Subcutaneous abdominal adipose tissue (tissue), 5 donors: ENCODE measurements at regions not wholly inside any gene's neighbourhood (a gene's known extent, or its start where the extent isn't known, plus 50 kb on each side); places are given as distances from the start of the nearest gene placed in this dataset.

ENCODE experiments used
- H3K27ac ChIP-seq: one replicate; pipeline ENCODE4 v1.7.0; 2013; ENCODE audit warnings: low read depth, mild to moderate bottlenecking, inconsistent platforms, low read length, moderate library complexity
- H3K27me3 ChIP-seq, 5 donors: one replicate each; pipeline ENCODE4 v1.7.0; 2013; ENCODE audit warnings: low read length in 5 of 5, inconsistent platforms in 1 of 5; ENCODE audit not compliant: control insufficient read depth in 5 of 5, insufficient read depth in 4 of 5
- H3K36me3 ChIP-seq, 5 donors: one replicate each; pipeline ENCODE4 v1.7.0; 2013; ENCODE audit warnings: low read length in 5 of 5; ENCODE audit not compliant: control insufficient read depth in 5 of 5, insufficient read depth in 5 of 5
- H3K4me1 ChIP-seq, 5 donors: one replicate each; pipeline ENCODE4 v1.7.0; 2013; ENCODE audit warnings: low read length in 5 of 5, mild to moderate bottlenecking in 3 of 5, moderate library complexity in 1 of 5; ENCODE audit not compliant: control insufficient read depth in 5 of 5, insufficient read depth in 5 of 5
- H3K4me3 ChIP-seq, 5 donors: one replicate each; pipeline ENCODE4 v1.7.0; 2013; ENCODE audit warnings: low read length in 5 of 5, low read depth in 1 of 5
- H3K9ac ChIP-seq, 5 donors: one replicate each; pipeline ENCODE4 v1.7.0; 2013; ENCODE audit warnings: low read length in 5 of 5, mild to moderate bottlenecking in 4 of 5, moderate library complexity in 3 of 5
- H3K9me3 ChIP-seq, 5 donors: one replicate each; pipeline ENCODE4 v1.7.0; 2013; ENCODE audit warnings: low read length in 5 of 5; ENCODE audit not compliant: control insufficient read depth in 5 of 5
- donor health status: healthy.
- donor health status: healthy.
- donor health status: healthy.
- donor health status: healthy.
- donor health status: healthy.

DNA sequence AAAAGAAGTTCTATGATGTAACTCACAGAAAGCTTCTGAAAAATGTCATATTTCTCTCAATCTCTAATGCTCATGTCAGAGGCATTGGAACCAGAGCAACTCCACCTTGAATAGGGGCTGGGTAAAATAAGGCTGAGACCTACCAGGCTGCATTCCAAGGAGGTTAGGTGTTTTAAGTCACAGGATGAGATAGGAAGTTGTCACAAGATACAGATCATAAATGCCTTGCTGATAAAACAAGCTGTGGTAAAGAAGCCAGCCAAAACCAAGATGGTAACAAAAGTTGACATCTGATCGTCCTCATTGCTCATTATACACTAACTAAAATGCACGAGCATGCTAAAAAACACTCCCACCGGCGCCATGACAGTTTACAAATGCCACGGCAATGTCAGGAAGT lies 411.1 kb upstream of the GRIA1 start:
- Histone ChIP-seq H3K9ac (no peak overlapping the region), H3K9me3 (no peaks in the 10 kb centered on the region), H3K4me3 (no peak overlapping the region), H3K27ac (no peak overlapping the region), H3K27me3 (no peaks in the 10 kb centered on the region), H3K4me1 (no peaks in the 10 kb centered on the region), H3K36me3 (no peaks in the 10 kb centered on the region)

DNA sequence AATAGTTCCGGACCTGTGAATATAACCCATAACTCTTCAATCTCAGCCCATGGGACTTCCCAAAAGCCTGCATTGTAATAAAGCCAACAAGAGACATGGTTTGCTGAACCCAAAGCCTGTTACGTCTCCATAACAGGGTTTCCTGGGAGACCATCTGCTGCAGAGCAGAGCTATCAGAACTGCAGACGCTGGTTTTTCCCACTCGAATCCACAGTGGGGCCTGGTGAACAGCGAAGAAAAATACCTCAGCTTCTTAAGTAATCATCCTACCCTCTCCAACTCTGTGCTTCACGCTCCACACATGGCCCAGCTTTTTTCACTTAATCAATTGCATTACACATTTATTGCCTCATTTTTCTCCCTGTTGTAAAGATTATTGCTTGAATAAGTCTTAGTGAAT lies 409.5 kb upstream of the GRIA1 start:
- H3K4me1 ChIP-seq, result no peaks in the 10 kb centered on the region
- no peak overlapping the region for H3K9ac ChIP-seq
- no peaks in the 10 kb centered on the region for H3K36me3 ChIP-seq
- no peaks in the 10 kb centered on the region for H3K9me3 ChIP-seq
- no peaks in the 10 kb centered on the region for H3K27me3 ChIP-seq
- no peak overlapping the region for H3K27ac ChIP-seq
- H3K4me3 ChIP-seq, result no peak overlapping the region

DNA sequence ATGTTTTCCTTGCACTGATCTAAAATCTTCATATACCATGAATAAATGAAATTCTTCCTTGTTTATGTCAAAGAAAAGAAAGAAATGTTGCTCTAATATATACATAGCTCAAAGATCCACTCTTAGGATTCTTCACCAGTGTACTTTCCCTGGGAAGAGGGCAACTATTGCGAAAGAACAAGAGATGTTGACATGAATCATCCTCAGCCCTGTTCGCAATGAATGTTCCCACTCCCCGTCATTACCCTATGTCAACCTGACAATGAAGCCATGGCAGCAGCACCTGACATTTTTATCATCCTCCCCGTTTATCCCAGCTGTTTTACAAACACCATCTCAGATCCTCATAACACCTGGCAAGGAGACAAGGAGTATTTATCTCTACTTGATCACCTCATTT lies 409.1 kb upstream of the GRIA1 start:
- no peak overlapping the region for H3K27ac ChIP-seq
- H3K9ac ChIP-seq, result no peak overlapping the region
- H3K36me3 ChIP-seq, result no peaks in the 10 kb centered on the region
- H3K4me3 ChIP-seq, result no peak overlapping the region
- H3K27me3 ChIP-seq, result no peaks in the 10 kb centered on the region
- no peaks in the 10 kb centered on the region for H3K9me3 ChIP-seq
- H3K4me1 ChIP-seq, result no peaks in the 10 kb centered on the region

DNA sequence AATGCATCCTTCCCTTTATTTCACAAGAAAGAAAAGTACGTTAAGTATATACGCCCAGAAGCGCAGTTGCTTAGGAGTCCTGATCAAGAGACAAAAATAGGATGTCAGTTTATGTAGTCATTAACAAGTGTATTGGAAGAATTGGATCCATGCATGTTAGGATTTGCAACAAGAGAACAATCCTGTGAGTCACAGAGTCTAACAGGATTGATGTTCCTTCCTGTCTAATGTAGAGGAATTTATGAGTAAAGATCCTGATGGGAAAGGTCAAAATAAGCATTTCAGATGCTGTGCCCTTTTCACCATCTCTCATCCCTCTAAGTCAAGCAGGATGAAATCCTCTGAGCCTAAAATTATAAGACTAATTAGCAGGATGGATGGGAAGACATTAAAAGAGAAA lies 406.0 kb upstream of the GRIA1 start:
- Histone ChIP-seq H3K9ac (no peak overlapping the region), H3K36me3 (no peaks in the 10 kb centered on the region), H3K27me3 (no peaks in the 10 kb centered on the region), H3K4me1 (peaks cover 0 to 10% (median 4%) of the 10 kb centered on the region in 5 donors), H3K27ac (no peak overlapping the region), H3K9me3 (no peaks in the 10 kb centered on the region), H3K4me3 (no peak overlapping the region)

DNA sequence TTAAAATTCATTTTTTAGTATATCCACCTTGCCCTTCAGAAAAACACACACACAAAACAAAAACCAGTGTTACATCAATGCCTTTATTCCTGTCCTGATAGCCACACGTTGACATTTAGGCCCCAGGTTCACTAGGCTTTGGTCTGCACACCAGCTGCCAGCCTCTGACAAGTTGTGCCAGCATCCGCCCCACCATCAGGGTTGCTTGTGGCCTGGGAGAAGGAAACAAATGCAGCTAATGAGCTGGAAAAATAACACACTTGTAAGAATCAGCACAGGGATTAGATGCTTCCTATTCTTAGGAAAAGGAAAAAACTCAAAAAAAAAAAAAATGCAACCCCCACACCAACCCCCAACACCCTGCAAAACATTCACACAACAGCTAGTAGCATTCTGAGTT lies 404.0 kb upstream of the GRIA1 start:
- Histone ChIP-seq H3K9ac (no peak overlapping the region), H3K36me3 (no peaks in the 10 kb centered on the region), H3K4me1 (peaks cover 0 to 10% (median 4%) of the 10 kb centered on the region in 5 donors), H3K4me3 (no peak overlapping the region), H3K27me3 (no peaks in the 10 kb centered on the region), H3K9me3 (no peaks in the 10 kb centered on the region), H3K27ac (no peak overlapping the region)

DNA sequence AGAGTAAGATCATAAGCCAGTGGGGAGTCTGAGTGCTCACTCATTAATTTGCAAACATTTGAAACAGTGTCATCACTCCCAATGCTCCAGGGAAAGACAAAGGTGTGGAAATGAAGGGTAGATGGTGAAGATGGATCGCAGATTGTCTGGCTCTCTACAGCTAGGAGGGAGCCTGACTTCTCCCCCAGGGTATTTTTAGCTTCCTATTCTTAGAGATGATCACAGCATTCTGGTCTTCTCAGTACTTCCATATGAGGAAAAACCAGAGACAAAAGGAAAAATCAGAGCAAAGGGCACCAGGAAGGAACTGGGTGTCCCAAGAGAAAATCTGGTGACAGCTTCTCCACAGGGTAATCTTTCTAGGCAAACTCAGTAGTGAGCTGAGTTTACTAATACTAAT lies 401.9 kb upstream of the GRIA1 start:
- Histone ChIP-seq H3K9me3 (no peaks in the 10 kb centered on the region), H3K36me3 (no peaks in the 10 kb centered on the region)

DNA sequence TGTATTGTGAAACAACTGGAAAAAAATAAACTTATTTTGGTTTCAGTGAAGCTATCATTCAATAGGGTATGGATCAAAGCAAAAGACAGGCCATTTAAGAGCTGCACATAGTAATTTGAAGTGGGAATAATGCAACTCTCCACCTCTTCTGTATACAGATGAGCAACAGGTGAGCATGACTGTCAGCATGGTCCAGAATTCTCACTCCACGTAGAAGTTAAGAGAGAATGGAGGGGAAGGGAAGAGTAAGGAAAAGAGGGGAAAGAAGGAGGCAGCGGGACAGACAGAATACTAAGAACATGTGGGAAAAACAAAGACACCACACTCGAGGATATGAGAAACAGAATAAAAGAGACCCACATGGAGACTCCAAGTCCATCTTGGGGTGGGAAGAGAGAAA lies 396.1 kb upstream of the GRIA1 start:
- Histone ChIP-seq H3K4me3 (no peak overlapping the region), H3K4me1 (peaks cover 0 to under 1% (median 0%) of the 10 kb centered on the region in 5 donors), H3K36me3 (no peaks in the 10 kb centered on the region), H3K27me3 (no peaks in the 10 kb centered on the region), H3K9me3 (no peaks in the 10 kb centered on the region), H3K9ac (no peak overlapping the region), H3K27ac (no peak overlapping the region)

More for the DNA sequence above, 401.9 kb upstream of the GRIA1 start:
- no peaks in the 10 kb centered on the region for H3K27me3 ChIP-seq
- no peak overlapping the region for H3K9ac ChIP-seq
- no peak overlapping the region for H3K4me3 ChIP-seq
- H3K27ac ChIP-seq, result no peak overlapping the region
- H3K4me1 ChIP-seq, result peaks cover 0 to 10% (median 4%) of the 10 kb centered on the region in 5 donors

DNA sequence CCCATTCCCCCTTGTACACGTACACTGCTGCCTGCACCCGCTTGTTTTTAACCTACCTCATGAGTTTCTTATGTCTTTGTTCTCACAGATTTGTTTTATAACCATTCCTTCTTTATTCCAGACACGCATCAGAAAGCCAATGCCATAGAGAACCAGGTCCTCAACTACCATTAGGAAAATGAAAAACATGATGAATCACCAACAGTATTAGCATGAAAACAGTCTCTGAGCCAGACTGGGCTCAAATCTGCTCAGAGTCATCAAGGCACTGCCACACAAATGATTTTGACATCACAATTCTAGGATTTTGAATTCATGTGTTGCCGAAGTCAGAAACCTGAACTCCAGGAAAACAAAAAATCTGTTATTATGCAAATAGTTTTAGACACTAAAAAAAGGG lies 394.1 kb upstream of the GRIA1 start:
- Histone ChIP-seq H3K9ac (no peak overlapping the region), H3K4me1 (no peaks in the 10 kb centered on the region), H3K4me3 (no peak overlapping the region), H3K27me3 (no peaks in the 10 kb centered on the region), H3K27ac (no peak overlapping the region), H3K36me3 (no peaks in the 10 kb centered on the region), H3K9me3 (no peaks in the 10 kb centered on the region)

DNA sequence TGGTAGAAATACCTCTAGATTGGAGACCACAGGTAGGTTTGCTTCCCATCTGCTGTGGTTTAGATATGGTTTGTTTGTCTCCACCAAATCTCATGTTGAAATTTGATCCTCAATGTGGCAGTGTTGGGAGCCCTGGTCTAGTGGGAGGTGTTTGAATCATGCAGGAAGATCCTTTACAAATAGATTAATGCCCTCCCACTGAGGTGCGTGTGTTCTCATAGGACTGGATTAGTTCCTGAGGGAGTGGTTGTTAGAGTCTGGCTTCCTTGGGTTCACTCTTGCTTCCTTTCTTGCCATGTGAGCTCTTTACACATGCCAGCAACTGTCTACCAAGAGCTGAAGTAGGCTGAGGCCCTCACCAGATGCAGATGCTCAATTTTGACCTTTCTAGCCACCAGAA lies 391.1 kb upstream of the GRIA1 start:
- no peaks in the 10 kb centered on the region for H3K36me3 ChIP-seq
- H3K4me3 ChIP-seq, result no peak overlapping the region
- H3K4me1 ChIP-seq, result no peaks in the 10 kb centered on the region
- H3K9ac ChIP-seq, result no peak overlapping the region
- peaks cover 0 to 2% (median 0%) of the 10 kb centered on the region in 5 donors for H3K9me3 ChIP-seq
- no peak overlapping the region for H3K27ac ChIP-seq
- no peaks in the 10 kb centered on the region for H3K27me3 ChIP-seq

DNA sequence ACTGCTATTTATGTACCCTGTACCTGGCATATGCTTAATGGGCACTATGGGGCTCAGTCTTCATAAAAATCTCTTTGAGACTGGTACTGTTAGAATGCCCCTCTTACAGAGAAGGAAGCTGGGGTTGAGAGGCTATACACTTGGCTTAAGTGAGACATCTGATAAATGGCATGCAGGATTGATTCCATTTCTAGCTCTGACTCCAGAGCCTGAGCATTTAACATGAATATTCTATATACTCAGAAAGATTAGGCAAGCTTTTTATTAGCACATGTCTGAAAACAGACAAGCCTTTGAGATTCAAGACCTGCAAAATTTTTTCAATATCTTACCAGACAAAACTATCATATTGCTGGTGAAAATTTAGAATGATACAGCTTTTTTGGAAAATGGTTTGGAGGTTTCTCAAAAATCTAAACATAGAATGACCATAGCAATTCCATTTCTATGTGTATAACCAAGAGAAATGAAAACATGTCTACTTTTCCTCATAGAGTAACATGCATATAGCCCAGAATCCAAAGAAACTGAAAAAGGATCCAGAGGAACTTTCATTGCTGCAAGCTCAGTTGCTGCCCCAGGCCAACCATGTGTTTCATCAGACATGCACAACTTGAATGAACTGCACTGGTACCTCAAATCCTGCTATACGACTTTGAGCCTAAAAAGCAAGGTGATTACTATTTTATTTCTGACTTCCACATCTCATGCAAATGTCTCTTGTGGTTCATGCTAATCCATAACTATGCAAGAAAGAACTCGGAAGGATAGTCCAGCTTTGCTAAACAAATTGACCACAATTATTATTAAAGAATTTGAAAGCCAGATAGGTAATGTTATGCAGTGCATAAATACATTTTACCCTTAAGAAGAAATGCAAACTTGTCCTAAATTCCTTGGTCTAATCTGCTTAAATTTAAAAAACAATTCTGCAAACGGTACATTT lies 389.0 kb upstream of the GRIA1 start:
- H3K27me3 ChIP-seq, result no peaks in the 10 kb centered on the region
- H3K36me3 ChIP-seq, result no peaks in the 10 kb centered on the region
- H3K9me3 ChIP-seq, result peaks cover 0 to 2% (median 0%) of the 10 kb centered on the region in 5 donors
- H3K27ac ChIP-seq, result no peak overlapping the region
- H3K9ac ChIP-seq, result no peak overlapping the region
- H3K4me1 ChIP-seq, result no peaks in the 10 kb centered on the region
- no peak overlapping the region for H3K4me3 ChIP-seq
